ENCODE measurements at regions not wholly inside any gene's neighbourhood (a gene's known extent, or its start where the extent isn't known, plus 50 kb on each side); places are given as distances from the start of the nearest gene placed in this dataset.
A peak's percentile ranks its signal among the peaks of the same experiment; 100 is the strongest.
"Not testable (repeated sequence)": the region's sequence is repeated elsewhere in the genome, so short reads cannot be mapped to it uniquely, and the experiment has no call there.

GRCh38 chr18:5830902-5831301 is 64.4 kb downstream of the TMEM200C start:
- H3K36me3 ChIP-seq (replicated peaks; ENCODE audit: insufficient read depth, low read length); H3K4me1 ChIP-seq (ENCODE audit: low read length); H3K27me3 ChIP-seq (replicated peaks; ENCODE audit: insufficient read depth, low read length); H3K79me2 ChIP-seq (ENCODE audit: low read length); H3K9me2 ChIP-seq (replicated peaks; ENCODE audit: insufficient read depth, low read length); H2AFZ ChIP-seq (ENCODE audit: low read length); DNase-seq; H3K4me2 ChIP-seq (ENCODE audit: low read depth, low read length); H4K20me1 ChIP-seq (ENCODE audit: insufficient read depth, low read length); H3K27ac ChIP-seq (ENCODE audit: low read length); H3F3A ChIP-seq (ENCODE audit: insufficient read depth, low read length); H3K9me3 ChIP-seq (replicated peaks; ENCODE audit: insufficient read depth, low read length); H3K9ac ChIP-seq (ENCODE audit: low read length); H3K4me3 ChIP-seq (ENCODE audit: low read length): not testable (repeated sequence)

- DNase-seq = no peak
- Histone ChIP-seq H4K20me1 (ENCODE audit: insufficient read depth, low read length) (no peaks in the 10 kb centered on the region), H3F3A (ENCODE audit: insufficient read depth, low read length) (no peaks in the 10 kb centered on the region), H3K36me3 (replicated peaks; ENCODE audit: insufficient read depth, low read length) (no peaks in the 10 kb centered on the region), H2AFZ (ENCODE audit: low read length) (no peak overlapping the region), H3K4me1 (ENCODE audit: low read length) (peaks cover 14% of the 10 kb centered on the region), H3K9ac (ENCODE audit: low read length) (no peak overlapping the region), H3K9me3 (replicated peaks; ENCODE audit: insufficient read depth, low read length) (no peaks in the 10 kb centered on the region), H3K79me2 (ENCODE audit: low read length) (no peaks in the 10 kb centered on the region), H3K4me3 (ENCODE audit: low read length) (no peak overlapping the region), H3K27ac (ENCODE audit: low read length) (no peak overlapping the region), H3K27me3 (replicated peaks; ENCODE audit: insufficient read depth, low read length) (no peaks in the 10 kb centered on the region), H3K9me2 (replicated peaks; ENCODE audit: insufficient read depth, low read length) (no peaks in the 10 kb centered on the region), H3K4me2 (ENCODE audit: low read depth, low read length) (no peak overlapping the region)
- TF ChIP-seq EZH2 (optimal IDR thresholded peaks at IDR 0.05; ENCODE audit: low read depth, low read length) (no peak), EZH2phosphoT487 (IDR thresholded peaks at IDR 0.05; ENCODE audit: low read length) (no peak), CTCF (IDR thresholded peaks at IDR 0.05; ENCODE audit: low read length) (no peak)
Observed at GRCh38 chr18:5828913-5829312, 66.4 kb downstream of the TMEM200C start.

- no peaks in the 10 kb centered on the region for H3K79me2 ChIP-seq (ENCODE audit: low read length)
- H3K4me3 ChIP-seq (ENCODE audit: low read length) = no peak overlapping the region
- no peak for TF ChIP-seq CTCF (IDR thresholded peaks at IDR 0.05; ENCODE audit: low read length)
- no peaks in the 10 kb centered on the region for H3K9me3 ChIP-seq (replicated peaks; ENCODE audit: insufficient read depth, low read length)
- H3F3A ChIP-seq (ENCODE audit: insufficient read depth, low read length) = no peaks in the 10 kb centered on the region
- no peaks in the 10 kb centered on the region for H3K27me3 ChIP-seq (replicated peaks; ENCODE audit: insufficient read depth, low read length)
- DNase-seq = no peak
- H3K36me3 ChIP-seq (replicated peaks; ENCODE audit: insufficient read depth, low read length) = no peaks in the 10 kb centered on the region
- H3K4me1 ChIP-seq (ENCODE audit: low read length) = peaks cover 14% of the 10 kb centered on the region
- H3K9ac ChIP-seq (ENCODE audit: low read length) = no peak overlapping the region
- no peak overlapping the region for H2AFZ ChIP-seq (ENCODE audit: low read length)
- no peak overlapping the region for H3K4me2 ChIP-seq (ENCODE audit: low read depth, low read length)
- H3K9me2 ChIP-seq (replicated peaks; ENCODE audit: insufficient read depth, low read length) = no peaks in the 10 kb centered on the region
- no peaks in the 10 kb centered on the region for H4K20me1 ChIP-seq (ENCODE audit: insufficient read depth, low read length)
- no peak overlapping the region for H3K27ac ChIP-seq (ENCODE audit: low read length)
Observed at GRCh38 chr18:5825663-5826062, 69.7 kb downstream of the TMEM200C start.

- no peaks in the 10 kb centered on the region for H3K36me3 ChIP-seq (replicated peaks; ENCODE audit: insufficient read depth, low read length)
- H3K4me2 ChIP-seq (ENCODE audit: low read depth, low read length) = peak overlapping the region; percentile 46
- H3K9me3 ChIP-seq (replicated peaks; ENCODE audit: insufficient read depth, low read length) = no peaks in the 10 kb centered on the region
- TF ChIP-seq EZH2 (optimal IDR thresholded peaks at IDR 0.05; ENCODE audit: low read depth, low read length) = no peak
- H2AFZ ChIP-seq (ENCODE audit: low read length) = peak overlapping the region; percentile 50
- H3K27me3 ChIP-seq (replicated peaks; ENCODE audit: insufficient read depth, low read length) = no peaks in the 10 kb centered on the region
- no peaks in the 10 kb centered on the region for H3K79me2 ChIP-seq (ENCODE audit: low read length)
- no peak overlapping the region for H3K4me3 ChIP-seq (ENCODE audit: low read length)
- no peaks in the 10 kb centered on the region for H3F3A ChIP-seq (ENCODE audit: insufficient read depth, low read length)
- H4K20me1 ChIP-seq (ENCODE audit: insufficient read depth, low read length) = no peaks in the 10 kb centered on the region
- peak overlapping the region; percentile 3; the same call in 1 of the 2 replicates for H3K27ac ChIP-seq (ENCODE audit: low read length)
- H3K9ac ChIP-seq (ENCODE audit: low read length) = no peak overlapping the region
- H3K4me1 ChIP-seq (ENCODE audit: low read length) = peaks cover 14% of the 10 kb centered on the region
- DNase-seq = peak; percentile 23
- H3K9me2 ChIP-seq (replicated peaks; ENCODE audit: insufficient read depth, low read length) = no peaks in the 10 kb centered on the region
Observed at GRCh38 chr18:5824370-5824984, 70.8 kb downstream of the TMEM200C start.
